Putamen (tissue), 1 donor: ENCODE measurements at regions not wholly inside any gene's neighbourhood (a gene's known extent, or its start where the extent isn't known, plus 50 kb on each side); places are given as distances from the start of the nearest gene placed in this dataset.

Experiments
- DNase-seq: peaks from one replicate; pipeline ENCODE4 v3.0.0-alpha.2; 2016; ENCODE audit warnings: low spot score

GRCh38 chr13:22505489-22505888 is 675.3 kb upstream of the SGCG start:
- no peak for DNase-seq

- no peak for DNase-seq
Measured at GRCh38 chr13:22506096-22506691, 674.6 kb upstream of the SGCG start.

DNA sequence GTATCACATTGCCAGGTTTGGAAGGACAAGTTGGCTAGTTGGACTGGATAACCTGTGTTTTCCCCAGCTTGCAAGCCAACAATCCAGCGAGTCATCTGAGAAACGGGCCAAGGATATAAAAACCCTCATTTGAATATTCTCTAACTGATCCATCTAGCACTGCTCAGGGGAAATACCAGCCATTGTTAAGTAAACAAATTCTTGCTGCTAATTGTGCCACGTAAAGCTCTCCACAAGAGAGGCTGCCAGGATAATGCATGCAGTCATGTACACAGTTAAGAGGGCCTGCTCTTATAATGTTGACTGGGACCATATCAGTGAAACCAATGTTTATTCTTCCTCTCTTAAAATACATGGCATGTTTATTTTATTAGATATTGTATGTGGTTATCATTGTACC is 663.2 kb upstream of the SGCG start:
- no peak for DNase-seq

DNA sequence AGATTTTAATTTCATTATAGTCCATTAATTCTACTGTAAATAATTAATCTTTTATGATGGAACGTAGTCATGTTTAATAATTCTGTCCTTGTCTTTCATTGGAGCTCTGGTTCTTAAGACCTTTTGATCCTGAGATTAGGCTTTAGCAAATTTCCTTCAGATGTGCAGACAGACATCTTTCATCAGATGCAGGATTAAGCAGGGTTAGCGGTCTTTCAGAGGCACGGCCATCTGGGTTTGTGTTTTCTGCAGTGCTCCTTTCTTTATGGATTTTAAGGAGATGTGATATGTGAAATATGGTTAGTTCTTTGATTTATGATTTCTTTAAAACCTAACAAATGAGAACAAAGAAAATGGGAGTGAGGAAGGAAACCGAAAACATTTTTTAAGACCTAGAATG is 643.9 kb upstream of the SGCG start:
- no peak for DNase-seq

GRCh38 chr13:22538400-22538799 is 642.4 kb upstream of the SGCG start:
- no peak for DNase-seq

DNA sequence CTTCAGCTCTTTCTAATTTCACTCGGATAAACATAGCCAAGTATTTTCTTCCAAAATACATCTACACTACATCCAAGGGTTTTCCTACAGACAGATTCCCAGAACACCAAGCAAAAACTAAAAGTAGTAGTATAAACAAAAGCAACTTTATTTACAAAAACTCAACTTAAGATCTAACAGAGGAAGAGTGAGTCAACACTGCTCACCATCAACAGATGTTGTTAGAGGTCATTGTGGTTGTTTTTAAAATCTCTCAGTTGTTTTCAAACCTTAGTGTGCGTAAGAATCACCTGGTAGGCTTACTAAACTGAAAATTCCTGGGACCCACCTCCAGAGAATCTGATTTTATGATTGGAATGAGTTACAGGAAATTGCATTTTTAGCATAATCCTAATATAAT is 631.7 kb upstream of the SGCG start:
- DNase-seq = no peak

- DNase-seq = no peak
Measured at GRCh38 chr13:22561581-22561980, 619.2 kb upstream of the SGCG start.

- no peak for DNase-seq
Measured at GRCh38 chr13:22562116-22562515, 618.7 kb upstream of the SGCG start.

GRCh38 chr13:22563272-22563671 is 617.5 kb upstream of the SGCG start:
- no peak for DNase-seq

GRCh38 chr13:22569811-22570210 is 611.0 kb upstream of the SGCG start:
- DNase-seq = no peak

- DNase-seq = no peak
Measured at GRCh38 chr13:22589880-22590279, 590.9 kb upstream of the SGCG start.

- no peak for DNase-seq
Measured at GRCh38 chr13:22592515-22592914, 588.3 kb upstream of the SGCG start.

DNA sequence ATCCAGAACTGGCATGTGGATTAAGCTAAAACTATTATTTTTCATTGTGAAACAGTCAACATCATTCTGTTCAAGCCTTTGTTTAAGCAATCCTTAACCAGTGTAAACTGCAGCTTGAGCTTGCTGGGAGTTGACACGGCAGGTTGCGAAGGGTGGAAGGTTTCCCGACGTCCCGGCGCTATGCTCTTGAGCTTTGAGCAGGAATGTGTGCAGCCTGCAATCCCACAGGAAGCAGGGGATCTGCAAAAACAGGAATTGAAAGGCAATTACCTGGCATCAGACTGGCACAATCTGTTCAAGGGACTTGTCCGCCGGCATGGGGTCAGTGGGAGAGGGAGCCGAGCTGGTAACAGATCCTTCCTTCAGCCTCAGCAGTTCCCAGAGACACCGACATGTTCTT is 586.7 kb upstream of the SGCG start:
- DNase-seq = no peak

- no peak for DNase-seq
Measured at GRCh38 chr13:22596171-22596863, 584.5 kb upstream of the SGCG start.

DNA sequence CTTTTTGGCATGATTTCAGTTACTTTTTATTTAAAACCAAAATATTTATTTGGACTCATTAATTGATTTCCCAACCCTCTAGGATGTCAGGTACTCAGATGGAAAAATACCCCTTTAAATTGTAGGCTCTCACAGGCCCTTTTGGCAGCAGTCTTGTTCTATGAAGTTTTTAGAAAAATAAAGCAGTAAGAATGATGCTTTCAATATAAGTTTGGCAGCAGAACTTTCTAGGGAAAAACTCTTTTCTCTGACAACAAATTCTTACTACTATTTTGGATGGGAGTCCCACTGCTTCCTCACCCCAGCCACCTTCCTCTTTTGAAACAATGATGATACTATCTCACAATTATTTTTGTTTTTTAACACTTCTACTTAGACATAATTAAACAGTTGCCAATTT is 581.6 kb upstream of the SGCG start:
- DNase-seq = no peak

- DNase-seq = no peak
Measured at GRCh38 chr13:22618002-22618401, 562.8 kb upstream of the SGCG start.

DNA sequence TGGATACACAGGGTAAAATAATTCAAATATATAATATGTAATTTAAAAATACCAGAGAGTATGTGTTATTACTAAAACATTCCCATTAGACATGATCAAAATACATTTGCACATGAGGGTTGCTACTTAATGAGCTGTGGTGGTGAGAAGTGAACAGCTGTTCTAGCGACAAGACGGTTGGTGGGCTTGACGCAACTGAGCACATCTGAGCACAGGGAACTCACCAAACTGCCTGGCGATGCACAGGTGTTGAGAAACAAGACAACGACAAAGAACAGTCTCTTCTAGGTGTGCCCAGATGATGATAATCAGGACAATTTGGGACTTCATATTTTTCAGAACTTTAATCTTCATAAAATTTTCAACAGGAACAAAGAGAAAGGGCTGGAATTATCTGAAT is 555.1 kb upstream of the SGCG start:
- no peak for DNase-seq

- DNase-seq = no peak
Measured at GRCh38 chr13:22629374-22629773, 551.4 kb upstream of the SGCG start.

- DNase-seq = no peak
Measured at GRCh38 chr13:22642088-22642487, 538.7 kb upstream of the SGCG start.

DNA sequence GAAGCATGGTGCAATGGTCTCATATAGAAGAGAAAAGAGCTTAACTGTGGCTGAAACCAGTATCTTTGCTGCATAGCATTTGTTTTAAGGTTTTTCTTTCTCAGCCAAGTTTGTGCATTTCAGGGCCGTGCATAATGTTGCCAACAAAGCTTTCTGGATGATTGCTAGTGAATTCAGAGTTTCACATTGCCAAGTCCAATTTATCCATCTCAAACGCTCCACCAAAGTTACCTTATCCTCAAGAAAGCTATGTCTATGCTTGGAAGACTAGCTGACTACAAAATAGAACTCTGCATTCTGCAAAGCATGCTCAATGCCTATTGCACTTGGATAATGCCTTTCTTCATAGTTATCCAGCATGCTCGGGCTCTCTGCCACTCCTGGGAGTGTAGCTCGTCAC is 535.8 kb upstream of the SGCG start:
- DNase-seq = no peak

GRCh38 chr13:22647156-22647850 is 533.5 kb upstream of the SGCG start:
- DNase-seq = no peak

DNA sequence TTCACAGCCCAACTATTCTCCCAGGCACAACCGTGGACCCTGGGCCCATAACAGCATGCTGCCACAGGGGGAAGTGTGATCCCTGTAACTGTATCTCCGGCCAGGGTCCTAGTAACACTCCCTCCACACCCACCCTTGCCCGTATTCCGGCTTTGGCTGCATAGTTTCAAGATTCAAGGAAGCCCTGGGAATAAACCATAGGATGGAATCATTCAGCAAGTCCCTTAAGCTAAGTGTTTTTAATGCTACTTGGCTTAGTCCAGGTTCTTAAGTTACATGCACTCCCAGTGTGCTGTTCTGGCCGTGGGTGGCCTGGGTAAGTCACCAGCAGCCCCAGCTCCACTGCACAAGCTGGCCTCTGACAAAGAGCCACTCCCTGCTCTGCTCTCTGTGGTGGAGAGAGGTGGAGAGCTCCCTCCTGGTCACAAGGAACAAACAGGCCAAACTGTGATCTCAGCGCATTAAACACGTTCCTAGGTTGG is 532.4 kb upstream of the SGCG start:
- no peak for DNase-seq

GRCh38 chr13:22652796-22653195 is 528.0 kb upstream of the SGCG start:
- DNase-seq = no peak
